ENCODE measurements at regions not wholly inside any gene's neighbourhood (a gene's known extent, or its start where the extent isn't known, plus 50 kb on each side); places are given as distances from the start of the nearest gene placed in this dataset.

DNA sequence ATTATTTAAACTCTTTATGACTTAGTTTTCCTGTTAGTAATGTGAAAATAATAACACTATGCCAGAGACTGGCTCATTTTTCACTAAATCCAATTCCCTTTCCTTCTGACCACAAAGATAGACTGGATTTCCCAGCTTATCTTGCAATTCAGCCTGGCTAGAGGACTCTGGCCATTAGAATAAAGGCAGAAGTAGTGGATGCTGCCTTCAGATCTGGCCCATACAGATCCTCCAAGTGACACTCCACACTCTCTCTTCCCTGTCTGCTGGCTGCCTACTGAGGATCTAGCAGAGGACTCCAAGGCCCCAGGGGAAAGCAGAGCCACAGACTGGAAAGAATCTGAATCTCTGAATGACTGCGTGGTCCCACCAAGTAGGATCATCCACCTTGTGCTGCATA lies 188.8 kb upstream of the LMNTD1 start:
- H3K4me3 ChIP-seq = no peak overlapping the region
- no peak overlapping the region for H3K27ac ChIP-seq
- in situ Hi-C loops (cut with MboI; ENCODE audit: low sequenced_read_pairs in 4 of 4) = no loop called here
- intact Hi-C loops (cut with DNase I; ENCODE audit: low total_unique reads) = no loop called here
- TF ChIP-seq POLR2A (IDR thresholded peaks at IDR 0.05) (no peak), CTCF (IDR thresholded peaks at IDR 0.05 in 4 of 5, conservative IDR thresholded peaks at IDR 0.05 in 1 of 5) (no peak)
- ATAC-seq (no peak), DNase-seq (no peak)
- H3K27me3 ChIP-seq = no peaks in the 10 kb centered on the region
- H3K36me3 ChIP-seq = no peaks in the 10 kb centered on the region
- no peaks in the 10 kb centered on the region for H3K9me3 ChIP-seq
- H3K4me1 ChIP-seq = no peaks in the 10 kb centered on the region

DNA sequence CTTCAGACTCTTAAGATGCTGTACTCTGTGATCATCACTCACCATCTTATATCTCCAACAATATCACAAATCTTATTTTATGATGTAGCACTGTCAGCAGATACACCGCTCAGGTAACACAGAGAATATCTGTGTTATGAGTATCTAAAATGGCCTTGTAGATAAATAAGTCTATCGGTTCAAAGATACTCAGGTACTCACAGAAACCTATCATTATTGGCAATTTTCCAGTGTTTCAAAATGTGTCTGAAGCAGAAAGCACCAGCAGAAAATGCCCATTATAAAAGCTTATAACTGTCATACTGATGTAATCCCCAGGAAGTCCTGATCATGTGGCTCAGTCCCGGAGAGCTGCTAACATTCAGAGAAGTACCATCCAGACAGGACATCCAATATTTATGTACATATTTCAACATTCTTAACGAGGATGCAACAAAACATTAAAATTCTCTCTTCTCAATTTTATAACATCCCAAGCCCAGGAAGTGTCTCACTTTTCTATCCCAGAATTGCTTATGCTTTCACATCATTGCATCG lies 190.7 kb upstream of the LMNTD1 start:
- H3K4me1 ChIP-seq = no peaks in the 10 kb centered on the region
- no peak overlapping the region for H3K4me3 ChIP-seq
- ATAC-seq (no peak), DNase-seq (no peak)
- H3K36me3 ChIP-seq = no peaks in the 10 kb centered on the region
- intact Hi-C loops (cut with DNase I; ENCODE audit: low total_unique reads) = no loop called here
- H3K9me3 ChIP-seq = no peaks in the 10 kb centered on the region
- in situ Hi-C loops (cut with MboI; ENCODE audit: low sequenced_read_pairs in 4 of 4) = no loop called here
- TF ChIP-seq CTCF (IDR thresholded peaks at IDR 0.05 in 4 of 5, conservative IDR thresholded peaks at IDR 0.05 in 1 of 5) = no peak
- TF ChIP-seq POLR2A (IDR thresholded peaks at IDR 0.05) = no peak
- H3K27me3 ChIP-seq = no peaks in the 10 kb centered on the region
- H3K27ac ChIP-seq = no peak overlapping the region

DNA sequence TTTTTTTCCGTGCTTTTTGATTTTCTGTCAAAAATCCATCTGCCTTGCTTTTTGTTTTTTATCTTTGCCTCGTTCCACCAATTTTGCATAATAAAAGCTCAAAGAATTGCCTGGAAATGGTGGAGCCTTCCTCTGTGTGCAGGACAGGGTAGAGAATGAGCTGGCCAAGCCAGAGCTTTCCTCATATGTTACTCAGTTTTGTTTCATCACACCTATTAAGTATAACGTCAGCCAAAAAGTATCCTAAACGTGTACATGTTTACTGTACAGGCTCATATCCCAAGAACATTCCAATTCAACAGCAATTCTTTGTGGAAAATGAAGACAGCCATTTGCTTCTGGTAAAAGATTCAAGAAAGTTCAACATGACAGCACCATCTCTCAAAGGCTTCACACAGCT lies 191.2 kb upstream of the LMNTD1 start:
- no peaks in the 10 kb centered on the region for H3K27me3 ChIP-seq
- intact Hi-C loops (cut with DNase I; ENCODE audit: low total_unique reads) (no loop called here), in situ Hi-C loops (cut with MboI; ENCODE audit: low sequenced_read_pairs in 4 of 4) (no loop called here)

GRCh38 chr12:25745281-25745680 lies 192.2 kb upstream of the LMNTD1 start:
- TF ChIP-seq CTCF (IDR thresholded peaks at IDR 0.05 in 4 of 5, conservative IDR thresholded peaks at IDR 0.05 in 1 of 5) (no peak), POLR2A (IDR thresholded peaks at IDR 0.05) (no peak)
- in situ Hi-C loops (cut with MboI; ENCODE audit: low sequenced_read_pairs in 4 of 4) = no loop called here
- no peak overlapping the region for H3K27ac ChIP-seq

More for the DNA sequence above, 191.2 kb upstream of the LMNTD1 start:
- Histone ChIP-seq H3K36me3 (no peaks in the 10 kb centered on the region), H3K27ac (no peak overlapping the region), H3K4me3 (no peak overlapping the region), H3K9me3 (no peaks in the 10 kb centered on the region), H3K4me1 (no peaks in the 10 kb centered on the region)
- ATAC-seq = no peak
- no peak for DNase-seq
- TF ChIP-seq POLR2A (IDR thresholded peaks at IDR 0.05) = no peak
- no peak for TF ChIP-seq CTCF (IDR thresholded peaks at IDR 0.05 in 4 of 5, conservative IDR thresholded peaks at IDR 0.05 in 1 of 5)

GRCh38 chr12:25746131-25746530 lies 193.0 kb upstream of the LMNTD1 start:
- intact Hi-C loops (cut with DNase I; ENCODE audit: low total_unique reads) = no loop called here
- no peaks in the 10 kb centered on the region for H3K36me3 ChIP-seq
- H3K4me3 ChIP-seq = no peak overlapping the region
- in situ Hi-C loops (cut with MboI; ENCODE audit: low sequenced_read_pairs in 4 of 4) = no loop called here
- no peak for TF ChIP-seq POLR2A (IDR thresholded peaks at IDR 0.05)
- no peak for TF ChIP-seq CTCF (IDR thresholded peaks at IDR 0.05 in 4 of 5, conservative IDR thresholded peaks at IDR 0.05 in 1 of 5)
- no peaks in the 10 kb centered on the region for H3K9me3 ChIP-seq
- DNase-seq (no peak), ATAC-seq (no peak)
- no peaks in the 10 kb centered on the region for H3K4me1 ChIP-seq
- no peaks in the 10 kb centered on the region for H3K27me3 ChIP-seq
- H3K27ac ChIP-seq = no peak overlapping the region

More at GRCh38 chr12:25745281-25745680, 192.2 kb upstream of the LMNTD1 start:
- DNase-seq = no peak
- Histone ChIP-seq H3K9me3 (no peaks in the 10 kb centered on the region), H3K4me3 (no peak overlapping the region), H3K27me3 (no peaks in the 10 kb centered on the region), H3K4me1 (no peaks in the 10 kb centered on the region), H3K36me3 (no peaks in the 10 kb centered on the region)
- intact Hi-C loops (cut with DNase I; ENCODE audit: low total_unique reads) = no loop called here
- no peak for ATAC-seq

Measured in gastrocnemius medialis (tissue), 4 donors.